HepG2 (cell line): ENCODE measurements at regions not wholly inside any gene's neighbourhood (a gene's known extent, or its start where the extent isn't known, plus 50 kb on each side); places are given as distances from the start of the nearest gene placed in this dataset.

Experiments used
- AGO2 ChIP-seq: fragments of 200-400 bp; formaldehyde crosslinking; optimal IDR thresholded peaks from 2 replicates; pipeline ENCODE3; 2017; ENCODE audit warnings: mild to moderate bottlenecking, low read depth, low read length, moderate library complexity
- ATRX ChIP-seq: sonication (generic); formaldehyde crosslinking; IDR thresholded peaks from 2 replicates; pipeline ENCODE4 v1.4.0; 2020; ENCODE audit warnings: missing genetic modification reagents, borderline replicate concordance
- EHMT2 ChIP-seq: fragments of 200-600 bp; sonication (generic); IDR thresholded peaks from 2 replicates; pipeline ENCODE4 v1.7.0; 2017; ENCODE audit warnings: antibody characterized with exemption, low read depth, low read length, borderline replicate concordance
- NCOR1 ChIP-seq: fragments of 200-600 bp; sonication (generic); IDR thresholded peaks from 2 replicates; pipeline ENCODE4 v1.7.0; 2017; ENCODE audit warnings: antibody characterized with exemption, low read length, borderline replicate concordance
- NR1H2 ChIP-seq: sonication (generic); formaldehyde crosslinking; IDR thresholded peaks from 2 replicates; pipeline ENCODE4 v1.8.1; 2022; ENCODE audit warnings: low read depth, missing genetic modification reagents, borderline replicate concordance
- PAX8 ChIP-seq: sonication (generic); formaldehyde crosslinking; IDR thresholded peaks from 2 replicates; pipeline ENCODE4 v1.8.0; 2022; ENCODE audit warnings: mild to moderate bottlenecking, missing genetic modification reagents, borderline replicate concordance
- PPARG ChIP-seq: conservative IDR thresholded peaks from 2 replicates; pipeline ENCODE4 v1.6.1; 2016; ENCODE audit warnings: missing biosample characterization, missing genetic modification reagents
- THYN1 ChIP-seq: sonication (generic); formaldehyde crosslinking; IDR thresholded peaks from 2 replicates; pipeline ENCODE4 v1.8.1; 2023; ENCODE audit warnings: low read depth, mild to moderate bottlenecking, moderate library complexity, missing genetic modification reagents, borderline replicate concordance
- ZFY ChIP-seq: sonication (generic); formaldehyde crosslinking; IDR thresholded peaks from 2 replicates; pipeline ENCODE4 v1.4.0; 2020; ENCODE audit warnings: missing genetic modification reagents
- ZNF12 ChIP-seq: sonication (generic); formaldehyde crosslinking; IDR thresholded peaks from 2 replicates; pipeline ENCODE4 v1.5.0; 2020; ENCODE audit warnings: missing genetic modification reagents
- ZNF121 ChIP-seq: sonication (generic); formaldehyde crosslinking; IDR thresholded peaks from 2 replicates; pipeline ENCODE4 v1.5.0; 2020; ENCODE audit warnings: mild to moderate bottlenecking, missing genetic modification reagents
- ZNF207 ChIP-seq: fragments of 450-650 bp; IDR thresholded peaks from 2 replicates; pipeline ENCODE4 v1.6.1; 2016; ENCODE audit warnings: antibody characterized with exemption, borderline replicate concordance
- ZNF382 ChIP-seq: sonication (generic); formaldehyde crosslinking; IDR thresholded peaks from 2 replicates; pipeline ENCODE4 v1.5.0; 2020; ENCODE audit warnings: missing genetic modification reagents, mild to moderate bottlenecking, borderline replicate concordance
- ZNF484 ChIP-seq: sonication (generic); formaldehyde crosslinking; IDR thresholded peaks from 2 replicates; pipeline ENCODE4 v1.5.1; 2020; ENCODE audit warnings: mild to moderate bottlenecking, low read depth, missing genetic modification reagents, borderline replicate concordance
- ZNF556 ChIP-seq: sonication (generic); formaldehyde crosslinking; IDR thresholded peaks from 2 replicates; pipeline ENCODE4 v1.4.0; 2020; ENCODE audit warnings: mild to moderate bottlenecking, missing genetic modification reagents, borderline replicate concordance
- ZNF629 ChIP-seq: sonication (generic); formaldehyde crosslinking; conservative IDR thresholded peaks from 2 replicates; pipeline ENCODE4 v1.5.0; 2020; ENCODE audit warnings: missing genetic modification reagents
- ZNF720 ChIP-seq: sonication (generic); formaldehyde crosslinking; IDR thresholded peaks from 2 replicates; pipeline ENCODE4 v1.4.0; 2020; ENCODE audit warnings: missing genetic modification reagents
- TF ChIP-seq, protein P1 (sequence below), 2 experiments: sonication (generic) in 1 of 2; formaldehyde crosslinking in 1 of 2; IDR thresholded peaks; 2 replicates each; pipeline versions ENCODE4 v1.4.0 to v1.6.1; 2018 to 2020; ENCODE audit warnings: missing genetic modification reagents in 2 of 2, borderline replicate concordance in 1 of 2, low read depth in 1 of 2, mild to moderate bottlenecking in 1 of 2, missing biosample characterization in 1 of 2
- TF ChIP-seq, protein P2 (sequence below): sonication (generic); formaldehyde crosslinking; IDR thresholded peaks from 2 replicates; pipeline ENCODE4 v1.4.0; 2020; ENCODE audit warnings: mild to moderate bottlenecking, missing genetic modification reagents
- TF ChIP-seq, protein P3 (sequence below): sonication (generic); formaldehyde crosslinking; IDR thresholded peaks from 2 replicates; pipeline ENCODE4 v1.5.0; 2020; ENCODE audit warnings: missing genetic modification reagents
- TF ChIP-seq, protein P4 (sequence below): conservative IDR thresholded peaks from 2 replicates; pipeline ENCODE4 v1.6.1; 2018; ENCODE audit warnings: missing genetic modification reagents
- TF ChIP-seq, protein P5 (sequence below): sonication (generic); formaldehyde crosslinking; IDR thresholded peaks from 2 replicates; pipeline ENCODE4 v1.8.1; 2023; ENCODE audit warnings: mild to moderate bottlenecking, missing genetic modification reagents, borderline replicate concordance
- TF ChIP-seq, protein P6 (sequence below): sonication (generic); formaldehyde crosslinking; IDR thresholded peaks from 2 replicates; pipeline ENCODE4 v1.5.0; 2020; ENCODE audit warnings: missing genetic modification reagents

DNA sequence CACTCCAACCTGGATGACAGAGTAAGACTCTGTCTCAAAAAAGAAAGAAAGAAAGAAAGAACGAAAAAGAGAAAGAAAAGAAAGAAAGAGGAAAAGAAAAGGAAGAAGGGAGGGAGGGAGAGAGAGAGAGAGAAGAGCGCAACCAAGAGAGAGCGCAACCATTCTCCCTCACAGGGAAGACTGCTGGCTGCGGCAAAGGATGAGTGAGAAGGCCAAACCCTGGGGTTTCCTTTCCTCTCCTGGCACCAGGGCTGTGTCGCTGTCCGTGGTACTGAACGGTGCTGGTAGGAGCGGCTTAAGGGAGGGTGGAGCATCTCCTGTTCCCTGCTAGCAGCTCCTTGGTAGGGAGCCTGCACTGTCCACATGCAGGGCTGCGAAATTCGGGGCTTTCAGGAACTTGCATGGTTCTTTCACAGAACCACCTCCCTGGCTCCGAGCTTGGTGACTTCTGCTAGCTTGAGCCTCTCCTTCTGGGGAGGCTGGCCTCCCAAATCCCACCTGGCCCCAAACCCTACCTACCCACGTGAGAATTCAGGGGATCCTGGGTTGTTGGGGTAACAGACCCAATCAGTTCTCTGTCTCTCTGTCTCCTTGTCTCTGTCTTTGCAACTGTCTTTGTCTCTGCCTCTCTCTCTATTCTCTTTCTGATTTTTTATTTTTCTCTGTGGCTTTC lies 51.1 kb upstream of the ZNRF4 start (continued):
- TF ChIP-seq, protein P1, sequence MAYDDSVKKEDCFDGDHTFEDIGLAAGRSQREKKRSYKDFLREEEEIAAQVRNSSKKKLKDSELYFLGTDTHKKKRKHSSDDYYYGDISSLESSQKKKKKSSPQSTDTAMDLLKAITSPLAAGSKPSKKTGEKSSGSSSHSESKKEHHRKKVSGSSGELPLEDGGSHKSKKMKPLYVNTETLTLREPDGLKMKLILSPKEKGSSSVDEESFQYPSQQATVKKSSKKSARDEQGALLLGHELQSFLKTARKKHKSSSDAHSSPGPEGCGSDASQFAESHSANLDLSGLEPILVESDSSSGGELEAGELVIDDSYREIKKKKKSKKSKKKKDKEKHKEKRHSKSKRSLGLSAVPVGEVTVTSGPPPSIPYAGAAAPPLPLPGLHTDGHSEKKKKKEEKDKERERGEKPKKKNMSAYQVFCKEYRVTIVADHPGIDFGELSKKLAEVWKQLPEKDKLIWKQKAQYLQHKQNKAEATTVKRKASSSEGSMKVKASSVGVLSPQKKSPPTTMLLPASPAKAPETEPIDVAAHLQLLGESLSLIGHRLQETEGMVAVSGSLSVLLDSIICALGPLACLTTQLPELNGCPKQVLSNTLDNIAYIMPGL (CRISPR knock-in tag; IDR thresholded peaks at IDR 0.05; ENCODE audit: borderline replicate concordance in 1 of 2, low read depth in 1 of 2): 0 out of 4 replicates have a peak, but pooled peaks of 1 of the 2 experiments have one; percentile 33
- TF ChIP-seq ZFY (CRISPR knock-in tag) (peak; percentile 42), ZNF12 (peak; percentile 88; the same call in 1 of the 2 replicates), ATRX (CRISPR knock-in tag) (no peak), ZNF556 (CRISPR knock-in tag) (no peak), ZNF121 (CRISPR knock-in tag) (peak; percentile 38; the same call in 1 of the 2 replicates), ZNF629 (CRISPR knock-in tag) (0 out of 2 replicates have a peak, but pooled peaks have one; percentile 16), NR1H2 (no peak), ZNF382 (CRISPR knock-in tag) (no peak), ZNF484 (CRISPR knock-in tag) (no peak; the same call in 1 of the 2 replicates), PPARG (peak; percentile 58; the same call in 1 of the 2 replicates), NCOR1 (no peak), ZNF720 (CRISPR knock-in tag) (no peak), AGO2 (no peak), ZNF207 (no peak), THYN1 (no peak), EHMT2 (peak; percentile 34; the same call in 1 of the 2 replicates), PAX8 (no peak)
- TF ChIP-seq, protein P2, sequence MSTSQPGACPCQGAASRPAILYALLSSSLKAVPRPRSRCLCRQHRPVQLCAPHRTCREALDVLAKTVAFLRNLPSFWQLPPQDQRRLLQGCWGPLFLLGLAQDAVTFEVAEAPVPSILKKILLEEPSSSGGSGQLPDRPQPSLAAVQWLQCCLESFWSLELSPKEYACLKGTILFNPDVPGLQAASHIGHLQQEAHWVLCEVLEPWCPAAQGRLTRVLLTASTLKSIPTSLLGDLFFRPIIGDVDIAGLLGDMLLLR: no peak
- TF ChIP-seq, protein P3, sequence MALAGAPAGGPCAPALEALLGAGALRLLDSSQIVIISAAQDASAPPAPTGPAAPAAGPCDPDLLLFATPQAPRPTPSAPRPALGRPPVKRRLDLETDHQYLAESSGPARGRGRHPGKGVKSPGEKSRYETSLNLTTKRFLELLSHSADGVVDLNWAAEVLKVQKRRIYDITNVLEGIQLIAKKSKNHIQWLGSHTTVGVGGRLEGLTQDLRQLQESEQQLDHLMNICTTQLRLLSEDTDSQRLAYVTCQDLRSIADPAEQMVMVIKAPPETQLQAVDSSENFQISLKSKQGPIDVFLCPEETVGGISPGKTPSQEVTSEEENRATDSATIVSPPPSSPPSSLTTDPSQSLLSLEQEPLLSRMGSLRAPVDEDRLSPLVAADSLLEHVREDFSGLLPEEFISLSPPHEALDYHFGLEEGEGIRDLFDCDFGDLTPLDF (CRISPR knock-in tag): 0 out of 2 replicates have a peak, but pooled peaks have one; percentile 26
- TF ChIP-seq, protein P4, sequence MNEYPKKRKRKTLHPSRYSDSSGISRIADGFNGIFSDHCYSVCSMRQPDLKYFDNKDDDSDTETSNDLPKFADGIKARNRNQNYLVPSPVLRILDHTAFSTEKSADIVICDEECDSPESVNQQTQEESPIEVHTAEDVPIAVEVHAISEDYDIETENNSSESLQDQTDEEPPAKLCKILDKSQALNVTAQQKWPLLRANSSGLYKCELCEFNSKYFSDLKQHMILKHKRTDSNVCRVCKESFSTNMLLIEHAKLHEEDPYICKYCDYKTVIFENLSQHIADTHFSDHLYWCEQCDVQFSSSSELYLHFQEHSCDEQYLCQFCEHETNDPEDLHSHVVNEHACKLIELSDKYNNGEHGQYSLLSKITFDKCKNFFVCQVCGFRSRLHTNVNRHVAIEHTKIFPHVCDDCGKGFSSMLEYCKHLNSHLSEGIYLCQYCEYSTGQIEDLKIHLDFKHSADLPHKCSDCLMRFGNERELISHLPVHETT (CRISPR knock-in tag): 0 out of 2 replicates have a peak, but pooled peaks have one; percentile 66
- TF ChIP-seq, protein P5, sequence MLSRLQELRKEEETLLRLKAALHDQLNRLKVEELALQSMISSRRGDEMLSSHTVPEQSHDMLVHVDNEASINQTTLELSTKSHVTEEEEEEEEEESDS (CRISPR knock-in tag): no peak; the same call in 1 of the 2 replicates
- TF ChIP-seq, protein P6, sequence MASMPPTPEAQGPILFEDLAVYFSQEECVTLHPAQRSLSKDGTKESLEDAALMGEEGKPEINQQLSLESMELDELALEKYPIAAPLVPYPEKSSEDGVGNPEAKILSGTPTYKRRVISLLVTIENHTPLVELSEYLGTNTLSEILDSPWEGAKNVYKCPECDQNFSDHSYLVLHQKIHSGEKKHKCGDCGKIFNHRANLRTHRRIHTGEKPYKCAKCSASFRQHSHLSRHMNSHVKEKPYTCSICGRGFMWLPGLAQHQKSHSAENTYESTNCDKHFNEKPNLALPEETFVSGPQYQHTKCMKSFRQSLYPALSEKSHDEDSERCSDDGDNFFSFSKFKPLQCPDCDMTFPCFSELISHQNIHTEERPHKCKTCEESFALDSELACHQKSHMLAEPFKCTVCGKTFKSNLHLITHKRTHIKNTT (CRISPR knock-in tag): no peak
